GM08714 (cell line): ENCODE measurements at regions not wholly inside any gene's neighbourhood (a gene's known extent, or its start where the extent isn't known, plus 50 kb on each side); places are given as distances from the start of the nearest gene placed in this dataset.

Experiments
- H3K4me3 ChIP-seq: fragments of 200-500 bp; sonication (Bioruptor generic); 2 replicates; pipeline ENCODE4 v1.5.1; 2014; ENCODE audit warnings: mild to moderate bottlenecking, low read length, inconsistent platforms
- ZNF274 ChIP-seq: IDR thresholded peaks from 2 replicates; pipeline ENCODE4 v1.6.1; 2012; ENCODE audit warnings: mild to moderate bottlenecking, low read depth, low read length

- H3K4me3 ChIP-seq: no peak overlapping the region
- no peak for TF ChIP-seq ZNF274
Measured at GRCh38 chr5:61720829-61721228, 388.8 kb downstream of the ZSWIM6 start.

- H3K4me3 ChIP-seq: no peak overlapping the region
- no peak for TF ChIP-seq ZNF274
Measured at GRCh38 chr5:61724102-61724501, 392.0 kb downstream of the ZSWIM6 start.

GRCh38 chr5:61728287-61728686 is 396.2 kb downstream of the ZSWIM6 start:
- TF ChIP-seq ZNF274: no peak

GRCh38 chr5:61730866-61731265 is 398.8 kb downstream of the ZSWIM6 start:
- H3K4me3 ChIP-seq: no peak overlapping the region
- no peak for TF ChIP-seq ZNF274

More at GRCh38 chr5:61728287-61728686, 396.2 kb downstream of the ZSWIM6 start:
- H3K4me3 ChIP-seq: no peak overlapping the region

GRCh38 chr5:61731267-61731945 is 399.3 kb downstream of the ZSWIM6 start:
- no peak for TF ChIP-seq ZNF274
- H3K4me3 ChIP-seq: no peak overlapping the region

- no peak overlapping the region for H3K4me3 ChIP-seq
- no peak for TF ChIP-seq ZNF274
Measured at GRCh38 chr5:61731946-61732314, 399.9 kb downstream of the ZSWIM6 start.

- TF ChIP-seq ZNF274: no peak
- H3K4me3 ChIP-seq: no peak overlapping the region
Measured at GRCh38 chr5:61732369-61732768, 400.3 kb downstream of the ZSWIM6 start.

GRCh38 chr5:61732796-61733195 is 400.7 kb downstream of the ZSWIM6 start:
- H3K4me3 ChIP-seq: no peak overlapping the region
- no peak for TF ChIP-seq ZNF274

- TF ChIP-seq ZNF274: no peak
- H3K4me3 ChIP-seq: no peak overlapping the region
Measured at GRCh38 chr5:61734001-61734400, 401.9 kb downstream of the ZSWIM6 start.

GRCh38 chr5:61734966-61735365 is 402.9 kb downstream of the ZSWIM6 start:
- no peak overlapping the region for H3K4me3 ChIP-seq
- no peak for TF ChIP-seq ZNF274

- TF ChIP-seq ZNF274: no peak
Measured at GRCh38 chr5:61735531-61735930, 403.5 kb downstream of the ZSWIM6 start.

GRCh38 chr5:61735995-61736394 is 403.9 kb downstream of the ZSWIM6 start:
- no peak for TF ChIP-seq ZNF274
- no peak overlapping the region for H3K4me3 ChIP-seq

More at GRCh38 chr5:61735531-61735930, 403.5 kb downstream of the ZSWIM6 start:
- H3K4me3 ChIP-seq: no peak overlapping the region

- no peak overlapping the region for H3K4me3 ChIP-seq
- TF ChIP-seq ZNF274: no peak
Measured at GRCh38 chr5:61737301-61737963, 405.4 kb downstream of the ZSWIM6 start.

- no peak overlapping the region for H3K4me3 ChIP-seq
- TF ChIP-seq ZNF274: no peak
Measured at GRCh38 chr5:61737964-61738340, 405.9 kb downstream of the ZSWIM6 start.

- H3K4me3 ChIP-seq: no peak overlapping the region
- no peak for TF ChIP-seq ZNF274
Measured at GRCh38 chr5:61738446-61738845, 406.4 kb downstream of the ZSWIM6 start.
